GM12875 (cell line): ENCODE measurements at regions not wholly inside any gene's neighbourhood (a gene's known extent, or its start where the extent isn't known, plus 50 kb on each side); places are given as distances from the start of the nearest gene placed in this dataset.

Experiments used
- H3K4me3 ChIP-seq: one replicate; pipeline ENCODE4 v1.5.1; 2011; ENCODE audit warnings: low read depth, low read length, control low read depth
- TF ChIP-seq, protein P1 (sequence below): IDR thresholded peaks from 2 replicates; pipeline ENCODE4 v1.5.1; 2011; ENCODE audit warnings: low read depth, mild to moderate bottlenecking, control low read depth, inconsistent platforms, low read length, moderate library complexity, borderline replicate concordance; ENCODE audit not compliant: insufficient read depth

DNA sequence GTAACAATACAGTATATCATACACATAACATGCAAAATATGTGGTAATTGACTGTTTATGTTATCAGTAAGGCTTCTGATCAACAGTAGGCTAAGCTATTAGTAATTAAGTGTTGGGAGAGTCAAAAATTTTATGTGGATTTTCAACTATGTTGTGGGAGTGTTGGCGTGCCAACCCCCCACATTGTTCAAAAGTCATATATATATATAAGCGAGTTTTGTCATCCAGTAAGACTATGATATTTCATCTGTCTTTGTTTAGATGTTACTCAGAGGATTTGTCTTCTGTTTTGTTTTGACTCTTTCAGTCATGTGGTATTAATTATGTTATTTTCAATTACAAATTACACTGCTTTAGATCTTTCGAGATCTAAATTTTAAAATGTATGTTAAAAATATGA lies 51.0 kb upstream of the RAP2B start:
- TF ChIP-seq, protein P1, sequence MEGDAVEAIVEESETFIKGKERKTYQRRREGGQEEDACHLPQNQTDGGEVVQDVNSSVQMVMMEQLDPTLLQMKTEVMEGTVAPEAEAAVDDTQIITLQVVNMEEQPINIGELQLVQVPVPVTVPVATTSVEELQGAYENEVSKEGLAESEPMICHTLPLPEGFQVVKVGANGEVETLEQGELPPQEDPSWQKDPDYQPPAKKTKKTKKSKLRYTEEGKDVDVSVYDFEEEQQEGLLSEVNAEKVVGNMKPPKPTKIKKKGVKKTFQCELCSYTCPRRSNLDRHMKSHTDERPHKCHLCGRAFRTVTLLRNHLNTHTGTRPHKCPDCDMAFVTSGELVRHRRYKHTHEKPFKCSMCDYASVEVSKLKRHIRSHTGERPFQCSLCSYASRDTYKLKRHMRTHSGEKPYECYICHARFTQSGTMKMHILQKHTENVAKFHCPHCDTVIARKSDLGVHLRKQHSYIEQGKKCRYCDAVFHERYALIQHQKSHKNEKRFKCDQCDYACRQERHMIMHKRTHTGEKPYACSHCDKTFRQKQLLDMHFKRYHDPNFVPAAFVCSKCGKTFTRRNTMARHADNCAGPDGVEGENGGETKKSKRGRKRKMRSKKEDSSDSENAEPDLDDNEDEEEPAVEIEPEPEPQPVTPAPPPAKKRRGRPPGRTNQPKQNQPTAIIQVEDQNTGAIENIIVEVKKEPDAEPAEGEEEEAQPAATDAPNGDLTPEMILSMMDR = no peak

More for the DNA sequence above, 51.0 kb upstream of the RAP2B start:
- no peak overlapping the region for H3K4me3 ChIP-seq
